ENCODE measurements at regions not wholly inside any gene's neighbourhood (a gene's known extent, or its start where the extent isn't known, plus 50 kb on each side); places are given as distances from the start of the nearest gene placed in this dataset.
"Not testable (repeated sequence)": the region's sequence is repeated elsewhere in the genome, so short reads cannot be mapped to it uniquely, and the experiment has no call there.

- not testable (repeated sequence) for DNase-seq
Observed at GRCh38 chr1:60489916-60490480, 416.4 kb upstream of the C1orf87 start.

GRCh38 chr1:60488847-60489246 lies 415.3 kb upstream of the C1orf87 start:
- DNase-seq: no peak

- DNase-seq: no peak
Observed at GRCh38 chr1:60487565-60488345, 414.2 kb upstream of the C1orf87 start.

GRCh38 chr1:60483509-60483908 lies 409.9 kb upstream of the C1orf87 start:
- no peak for DNase-seq

GRCh38 chr1:60470246-60470645 lies 396.7 kb upstream of the C1orf87 start:
- no peak for DNase-seq

GRCh38 chr1:60463786-60464185 lies 390.2 kb upstream of the C1orf87 start:
- no peak for DNase-seq

- no peak for DNase-seq
Observed at GRCh38 chr1:60463146-60463545, 389.6 kb upstream of the C1orf87 start.

GRCh38 chr1:60461925-60462595 lies 388.5 kb upstream of the C1orf87 start:
- no peak for DNase-seq

- no peak for DNase-seq
Observed at GRCh38 chr1:60458111-60458510, 384.5 kb upstream of the C1orf87 start.

- no peak for DNase-seq
Observed at GRCh38 chr1:60449876-60450275, 376.3 kb upstream of the C1orf87 start.

GRCh38 chr1:60448850-60449249 lies 375.3 kb upstream of the C1orf87 start:
- no peak for DNase-seq

- no peak for DNase-seq
Observed at GRCh38 chr1:60444680-60445079, 371.1 kb upstream of the C1orf87 start.

- DNase-seq: no peak
Observed at GRCh38 chr1:60436186-60436585, 362.6 kb upstream of the C1orf87 start.

GRCh38 chr1:60431593-60431992 lies 358.0 kb upstream of the C1orf87 start:
- DNase-seq: no peak

GRCh38 chr1:60430375-60430774 lies 356.8 kb upstream of the C1orf87 start:
- no peak for DNase-seq

- no peak for DNase-seq
Observed at GRCh38 chr1:60428127-60428526, 354.6 kb upstream of the C1orf87 start.

GRCh38 chr1:60427701-60428100 lies 354.1 kb upstream of the C1orf87 start:
- no peak for DNase-seq

GRCh38 chr1:60427194-60427593 lies 353.6 kb upstream of the C1orf87 start:
- no peak for DNase-seq

GRCh38 chr1:60425528-60425927 lies 352.0 kb upstream of the C1orf87 start:
- no peak for DNase-seq

- DNase-seq: no peak
Observed at GRCh38 chr1:60423146-60423780, 349.7 kb upstream of the C1orf87 start.

GRCh38 chr1:60421965-60422364 lies 348.4 kb upstream of the C1orf87 start:
- DNase-seq: no peak

- DNase-seq: no peak
Observed at GRCh38 chr1:60419023-60419422, 345.5 kb upstream of the C1orf87 start.

- no peak for DNase-seq
Observed at GRCh38 chr1:60415696-60416095, 342.1 kb upstream of the C1orf87 start.

GRCh38 chr1:60413091-60413490 lies 339.5 kb upstream of the C1orf87 start:
- DNase-seq: no peak

Measured in SHP77 treated with DMSO at 0.1 percent for 48 hours (cell line).